ENCODE measurements at regions not wholly inside any gene's neighbourhood (a gene's known extent, or its start where the extent isn't known, plus 50 kb on each side); places are given as distances from the start of the nearest gene placed in this dataset.

- TF ChIP-seq EZH2phosphoT487 (IDR thresholded peaks at IDR 0.05; ENCODE audit: borderline replicate concordance, low read length): no peak
- TF ChIP-seq CTCF (IDR thresholded peaks at IDR 0.05; ENCODE audit: low read depth, low read length, poor library complexity, severe bottlenecking): no peak
Measured at GRCh38 chr7:149565096-149565382, 67.4 kb upstream of the ZNF746 start.
